Renal pelvis (tissue), 1 donor: ENCODE measurements at regions not wholly inside any gene's neighbourhood (a gene's known extent, or its start where the extent isn't known, plus 50 kb on each side); places are given as distances from the start of the nearest gene placed in this dataset.

Source experiments
- DNase-seq: peaks from one replicate; pipeline ENCODE4 v3.0.0-alpha.2; 2013

- no peak for DNase-seq
Observed at GRCh38 chr2:79355569-79355968, 157.3 kb upstream of the CTNNA2 start.

- DNase-seq = no peak
Observed at GRCh38 chr2:79327460-79327859, 167.9 kb upstream of the REG3A start.

- DNase-seq = no peak
Observed at GRCh38 chr2:79320871-79321270, 161.3 kb upstream of the REG3A start.

GRCh38 chr2:79294994-79295393 lies 135.4 kb upstream of the REG3A start:
- no peak for DNase-seq

GRCh38 chr2:79292958-79293315 lies 133.4 kb upstream of the REG3A start:
- no peak for DNase-seq

- DNase-seq = no peak
Observed at GRCh38 chr2:79292239-79292957, 132.8 kb upstream of the REG3A start.

GRCh38 chr2:79275863-79276262 lies 116.3 kb upstream of the REG3A start:
- DNase-seq = no peak

- DNase-seq = no peak
Observed at GRCh38 chr2:79275197-79275596, 115.6 kb upstream of the REG3A start.

GRCh38 chr2:79272616-79273015 lies 113.1 kb upstream of the REG3A start:
- DNase-seq = no peak

GRCh38 chr2:79271456-79271855 lies 111.9 kb upstream of the REG3A start:
- DNase-seq = no peak

- no peak for DNase-seq
Observed at GRCh38 chr2:79260848-79261247, 101.3 kb upstream of the REG3A start.

GRCh38 chr2:79259959-79260358 lies 100.4 kb upstream of the REG3A start:
- DNase-seq = no peak

- no peak for DNase-seq
Observed at GRCh38 chr2:79259296-79259695, 99.7 kb upstream of the REG3A start.

GRCh38 chr2:79253243-79253774 lies 93.8 kb upstream of the REG3A start:
- no peak for DNase-seq

GRCh38 chr2:79250656-79251055 lies 91.1 kb upstream of the REG3A start:
- DNase-seq = no peak

- DNase-seq = no peak
Observed at GRCh38 chr2:79248776-79249175, 89.2 kb upstream of the REG3A start.

GRCh38 chr2:79235135-79235534 lies 75.6 kb upstream of the REG3A start:
- DNase-seq = no peak

- DNase-seq = no peak
Observed at GRCh38 chr2:79223539-79223938, 64.0 kb upstream of the REG3A start.

- peak; percentile 28 for DNase-seq
Observed at GRCh38 chr2:79219383-79219988, 59.9 kb upstream of the REG3A start.

- no peak for DNase-seq
Observed at GRCh38 chr2:79210274-79210917, 50.8 kb upstream of the REG3A start.
